GM12873 (cell line): ENCODE measurements at regions not wholly inside any gene's neighbourhood (a gene's known extent, or its start where the extent isn't known, plus 50 kb on each side); places are given as distances from the start of the nearest gene placed in this dataset.

ENCODE experiments used
- CTCF ChIP-seq: IDR thresholded peaks from 2 replicates; pipeline ENCODE4 v1.5.1; 2012; ENCODE audit warnings: low read depth, mild to moderate bottlenecking, moderate library complexity, low read length, control low read depth; ENCODE audit not compliant: insufficient read depth; ENCODE audit errors: missing control alignments

- TF ChIP-seq CTCF: no peak
Observed at GRCh38 chr5:89044674-89045200, 161.8 kb upstream of the MEF2C start.

DNA sequence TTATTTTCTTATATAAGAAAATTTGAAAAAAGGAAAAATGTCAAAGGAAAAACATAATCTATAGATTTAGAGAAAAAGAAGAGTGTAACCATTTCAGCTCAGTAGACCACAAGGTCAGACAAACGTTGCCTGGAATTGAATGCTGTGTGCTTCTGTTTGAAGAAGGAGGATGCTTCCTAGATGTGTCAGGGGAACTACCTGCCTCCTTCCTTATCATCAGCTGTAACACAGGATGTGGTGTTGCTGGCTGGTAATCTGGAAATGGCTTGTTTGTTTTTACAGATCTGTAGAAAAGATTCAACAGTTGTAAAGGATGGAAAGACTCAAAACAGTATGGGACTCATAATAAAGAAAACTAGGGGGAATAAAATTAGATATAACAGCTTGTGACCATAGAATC lies 160.7 kb upstream of the MEF2C start:
- no peak for TF ChIP-seq CTCF

GRCh38 chr5:89042746-89043145 lies 159.8 kb upstream of the MEF2C start:
- TF ChIP-seq CTCF: no peak

- no peak for TF ChIP-seq CTCF
Observed at GRCh38 chr5:89041976-89042375, 159.0 kb upstream of the MEF2C start.

DNA sequence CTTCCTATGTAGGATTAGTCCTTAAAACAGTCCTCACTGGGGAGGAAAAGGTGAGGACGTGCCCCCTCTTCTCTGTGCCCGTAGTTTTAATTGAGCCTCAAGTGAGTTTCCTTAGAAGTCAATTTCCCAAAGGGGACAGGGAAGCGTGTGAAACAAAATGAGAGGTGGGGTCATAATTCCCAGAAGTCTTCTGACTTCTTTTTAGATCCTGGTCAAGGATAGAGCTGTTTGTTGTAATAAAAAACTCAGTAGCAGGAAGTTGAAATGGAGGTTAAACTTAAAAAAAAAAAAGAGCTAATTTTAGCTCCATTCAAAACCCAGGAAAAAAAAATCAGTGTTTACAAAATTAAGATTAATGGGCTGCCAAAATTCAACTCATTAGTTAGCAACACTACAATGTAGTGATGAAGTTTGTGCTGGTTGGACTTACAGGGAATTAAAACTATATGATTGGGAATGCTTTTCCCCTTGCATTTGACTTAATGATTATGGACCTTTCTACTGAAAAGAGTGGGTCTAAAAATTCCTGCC lies 158.3 kb upstream of the MEF2C start:
- no peak for TF ChIP-seq CTCF

- no peak for TF ChIP-seq CTCF
Observed at GRCh38 chr5:89036704-89037489, 153.9 kb upstream of the MEF2C start.

GRCh38 chr5:89036166-89036565 lies 153.2 kb upstream of the MEF2C start:
- no peak for TF ChIP-seq CTCF
